ENCODE measurements at regions not wholly inside any gene's neighbourhood (a gene's known extent, or its start where the extent isn't known, plus 50 kb on each side); places are given as distances from the start of the nearest gene placed in this dataset.

GRCh38 chr11:37632748-37633147, 1034.7 kb upstream of the RAG2 start:
- CTCF ChIA-PET, result no interaction called here
- Histone ChIP-seq H3K9me3 (ENCODE audit: control insufficient read depth, insufficient read depth, low read length) (no peaks in the 10 kb centered on the region), H3K4me3 (ENCODE audit: low read depth, low read length) (no peak overlapping the region), H3K27me3 (ENCODE audit: control insufficient read depth, insufficient read depth, low read length) (no peaks in the 10 kb centered on the region), H3K27ac (ENCODE audit: low read depth, low read length) (no peak overlapping the region)
- POLR2A ChIA-PET, result no interaction called here
- no peak for TF ChIP-seq CTCF (IDR thresholded peaks at IDR 0.05; ENCODE audit: low read depth, low read length)
- no peak for DNase-seq (ENCODE audit: low read depth, low spot score)

- POLR2A ChIA-PET, result no interaction called here
- CTCF ChIA-PET, result no interaction called here
- Histone ChIP-seq H3K27me3 (ENCODE audit: control insufficient read depth, insufficient read depth, low read length) (no peaks in the 10 kb centered on the region), H3K27ac (ENCODE audit: low read depth, low read length) (no peak overlapping the region), H3K9me3 (ENCODE audit: control insufficient read depth, insufficient read depth, low read length) (no peaks in the 10 kb centered on the region), H3K4me3 (ENCODE audit: low read depth, low read length) (no peak overlapping the region)
- no peak for DNase-seq (ENCODE audit: low read depth, low spot score)
- TF ChIP-seq CTCF (IDR thresholded peaks at IDR 0.05; ENCODE audit: low read depth, low read length), result no peak
These were observed 1032.8 kb upstream of the RAG2 start for GRCh38 chr11:37630866-37631265.

- POLR2A ChIA-PET, result no interaction called here
- Histone ChIP-seq H3K27me3 (ENCODE audit: control insufficient read depth, insufficient read depth, low read length) (no peaks in the 10 kb centered on the region), H3K4me3 (ENCODE audit: low read depth, low read length) (no peak overlapping the region), H3K9me3 (ENCODE audit: control insufficient read depth, insufficient read depth, low read length) (no peaks in the 10 kb centered on the region), H3K27ac (ENCODE audit: low read depth, low read length) (no peak overlapping the region)
- TF ChIP-seq CTCF (IDR thresholded peaks at IDR 0.05; ENCODE audit: low read depth, low read length), result no peak
- CTCF ChIA-PET, result no interaction called here
- no peak for DNase-seq (ENCODE audit: low read depth, low spot score)
These were observed 1025.7 kb upstream of the RAG2 start for GRCh38 chr11:37623778-37624177.

GRCh38 chr11:37621662-37622061, 1023.6 kb upstream of the RAG2 start:
- Histone ChIP-seq H3K9me3 (ENCODE audit: control insufficient read depth, insufficient read depth, low read length) (no peaks in the 10 kb centered on the region), H3K27ac (ENCODE audit: low read depth, low read length) (no peak overlapping the region), H3K27me3 (ENCODE audit: control insufficient read depth, insufficient read depth, low read length) (no peaks in the 10 kb centered on the region), H3K4me3 (ENCODE audit: low read depth, low read length) (no peak overlapping the region)
- no peak for DNase-seq (ENCODE audit: low read depth, low spot score)
- POLR2A ChIA-PET, result no interaction called here
- CTCF ChIA-PET, result no interaction called here
- TF ChIP-seq CTCF (IDR thresholded peaks at IDR 0.05; ENCODE audit: low read depth, low read length), result no peak

- CTCF ChIA-PET, result no interaction called here
- POLR2A ChIA-PET, result no interaction called here
- DNase-seq (ENCODE audit: low read depth, low spot score), result no peak
These were observed 1018.3 kb upstream of the RAG2 start for GRCh38 chr11:37616291-37616690.

More at GRCh38 chr11:37616291-37616690, 1018.3 kb upstream of the RAG2 start:
- TF ChIP-seq CTCF (IDR thresholded peaks at IDR 0.05; ENCODE audit: low read depth, low read length), result no peak
- no peak overlapping the region for H3K27ac ChIP-seq (ENCODE audit: low read depth, low read length)
- no peak overlapping the region for H3K4me3 ChIP-seq (ENCODE audit: low read depth, low read length)
- H3K9me3 ChIP-seq (ENCODE audit: control insufficient read depth, insufficient read depth, low read length), result no peaks in the 10 kb centered on the region
- H3K27me3 ChIP-seq (ENCODE audit: control insufficient read depth, insufficient read depth, low read length), result no peaks in the 10 kb centered on the region
